ENCODE measurements at regions not wholly inside any gene's neighbourhood (a gene's known extent, or its start where the extent isn't known, plus 50 kb on each side); places are given as distances from the start of the nearest gene placed in this dataset.

GRCh38 chr2:65691816-65692215 lies 259.4 kb upstream of the SPRED2 start:
- TF ChIP-seq POLR2AphosphoS5 (IDR thresholded peaks at IDR 0.05; ENCODE audit: low read depth, low read length) (no peak), CTCF (IDR thresholded peaks at IDR 0.05) (no peak), MXI1 (IDR thresholded peaks at IDR 0.05; ENCODE audit: low read depth, low read length) (no peak), TEAD4 (IDR thresholded peaks at IDR 0.05; ENCODE audit: borderline replicate concordance, insufficient read depth) (no peak), GABPA (IDR thresholded peaks at IDR 0.05; ENCODE audit: low read depth) (no peak), EP300 (IDR thresholded peaks at IDR 0.05; ENCODE audit: borderline replicate concordance in 1 of 2, low read depth in 1 of 2, low read length in 1 of 2) (no peak)
